ENCODE measurements at regions not wholly inside any gene's neighbourhood (a gene's known extent, or its start where the extent isn't known, plus 50 kb on each side); places are given as distances from the start of the nearest gene placed in this dataset.
A peak's percentile ranks its signal among the peaks of the same experiment; 100 is the strongest.
"Not testable (repeated sequence)": the region's sequence is repeated elsewhere in the genome, so short reads cannot be mapped to it uniquely, and the experiment has no call there.

DNA sequence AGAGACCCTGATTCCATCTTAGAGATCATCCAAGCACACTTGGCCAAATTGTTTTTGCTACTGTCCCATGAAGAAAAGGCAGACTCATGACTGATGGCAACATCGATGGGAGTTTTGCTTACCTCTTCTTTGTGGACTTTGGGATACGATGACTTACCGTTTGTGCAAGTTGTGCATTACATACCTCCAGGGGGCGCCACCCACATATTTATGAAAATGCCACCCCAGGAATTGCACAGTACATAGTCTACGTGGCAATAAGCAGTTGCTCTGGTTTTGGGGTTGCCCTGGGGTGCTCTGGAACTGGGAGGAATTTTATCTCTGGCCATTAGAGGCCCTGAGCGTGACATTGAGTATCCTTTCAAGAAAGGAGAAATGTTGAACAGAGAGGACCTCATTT, 139.0 kb upstream of the CCZ1B start:
- H4K91ac ChIP-seq (replicated peaks; ENCODE audit: insufficient read length, low read length); H3K9me3 ChIP-seq (ENCODE audit: insufficient read depth in 2 of 2, low read depth in 1 of 2, low read length in 1 of 2); POLR2A ChIA-PET (ENCODE audit: partially characterized antibody); H3K23ac ChIP-seq (ENCODE audit: insufficient read length); H2BK12ac ChIP-seq (ENCODE audit: low read depth, low read length); H4K8ac ChIP-seq (ENCODE audit: extremely low read depth, insufficient read depth, low read length); H3K9ac ChIP-seq (replicated peaks in 1 of 4; ENCODE audit: extremely low read depth in 1 of 4, low read depth in 3 of 4, low read length in 3 of 4); H3K23me2 ChIP-seq (ENCODE audit: low read depth, low read length); H3K27ac ChIP-seq (ENCODE audit: low read depth, low read length); H3K79me2 ChIP-seq (ENCODE audit: control insufficient read depth in 1 of 2, insufficient read depth in 2 of 2, low read length in 2 of 2); FAIRE-seq; H3K36me3 ChIP-seq (ENCODE audit: control insufficient read depth in 2 of 4, insufficient read depth in 4 of 4, low read length in 3 of 4); H3K4me3 ChIP-seq (ENCODE audit: extremely low read depth in 1 of 4, insufficient read depth in 2 of 4, low read depth in 3 of 4, low read length in 4 of 4); H2BK5ac ChIP-seq (ENCODE audit: low read depth, low read length); H3K18ac ChIP-seq (ENCODE audit: extremely low read depth, low read length); H2BK20ac ChIP-seq (ENCODE audit: low read length); H3K27me3 ChIP-seq (replicated peaks in 1 of 4; ENCODE audit: control insufficient read depth in 3 of 4, extremely low read depth in 1 of 4, insufficient read depth in 3 of 4, low read length in 3 of 4); H2BK120ac ChIP-seq (replicated peaks; ENCODE audit: low read depth, low read length); H2BK15ac ChIP-seq (ENCODE audit: low read length); H3K56ac ChIP-seq (replicated peaks; ENCODE audit: insufficient read length, low read depth, low read length); H3K79me1 ChIP-seq (ENCODE audit: low read depth, low read length); H3K4me1 ChIP-seq (replicated peaks in 1 of 4; ENCODE audit: control insufficient read depth in 3 of 4, insufficient read depth in 4 of 4, low read length in 3 of 4); H4K5ac ChIP-seq (ENCODE audit: insufficient read length, low read depth, low read length); H3K4me2 ChIP-seq (ENCODE audit: insufficient read depth in 1 of 2, low read depth in 2 of 2, low read length in 2 of 2); H3K14ac ChIP-seq (ENCODE audit: insufficient read length); H3K4ac ChIP-seq (replicated peaks; ENCODE audit: insufficient read length, low read depth, low read length); H2AK5ac ChIP-seq (ENCODE audit: low read depth, low read length); H2AFZ ChIP-seq (ENCODE audit: low read length); H4K20me1 ChIP-seq (replicated peaks in 1 of 2; ENCODE audit: control insufficient read depth in 1 of 2, insufficient read depth in 2 of 2, low read length in 2 of 2): not testable (repeated sequence)
- 65% methylated on average over 6 of the region's 6 CpGs; no CpG with 5 or more reads in 1 of the 2 experiments for WGBS, 2 experiments (ENCODE audit: extremely low coverage in 1 of 2, insufficient coverage in 1 of 2, insufficient read length in 1 of 2, insufficient replicate concordance in 2 of 2, low coverage in 1 of 2, low lambda C conversion rate in 2 of 2, missing lambda C conversion rate in 1 of 2)
- CTCF ChIA-PET (ENCODE audit: partially characterized antibody): interaction anchor here (0.8 to 1.0 kb wide), 4 partner anchors 76 to 167 kb away, joined by 3 to 6 read pairs (median 4); no protein-coding TSS in a partner anchor
- peak; percentile 50 to 60 for TF ChIP-seq RAD21 (IDR thresholded peaks at IDR 0.05 in 1 of 2, conservative IDR thresholded peaks at IDR 0.05 in 1 of 2; ENCODE audit: low read depth in 2 of 2, low read length in 2 of 2)
- TF ChIP-seq, protein P1, sequence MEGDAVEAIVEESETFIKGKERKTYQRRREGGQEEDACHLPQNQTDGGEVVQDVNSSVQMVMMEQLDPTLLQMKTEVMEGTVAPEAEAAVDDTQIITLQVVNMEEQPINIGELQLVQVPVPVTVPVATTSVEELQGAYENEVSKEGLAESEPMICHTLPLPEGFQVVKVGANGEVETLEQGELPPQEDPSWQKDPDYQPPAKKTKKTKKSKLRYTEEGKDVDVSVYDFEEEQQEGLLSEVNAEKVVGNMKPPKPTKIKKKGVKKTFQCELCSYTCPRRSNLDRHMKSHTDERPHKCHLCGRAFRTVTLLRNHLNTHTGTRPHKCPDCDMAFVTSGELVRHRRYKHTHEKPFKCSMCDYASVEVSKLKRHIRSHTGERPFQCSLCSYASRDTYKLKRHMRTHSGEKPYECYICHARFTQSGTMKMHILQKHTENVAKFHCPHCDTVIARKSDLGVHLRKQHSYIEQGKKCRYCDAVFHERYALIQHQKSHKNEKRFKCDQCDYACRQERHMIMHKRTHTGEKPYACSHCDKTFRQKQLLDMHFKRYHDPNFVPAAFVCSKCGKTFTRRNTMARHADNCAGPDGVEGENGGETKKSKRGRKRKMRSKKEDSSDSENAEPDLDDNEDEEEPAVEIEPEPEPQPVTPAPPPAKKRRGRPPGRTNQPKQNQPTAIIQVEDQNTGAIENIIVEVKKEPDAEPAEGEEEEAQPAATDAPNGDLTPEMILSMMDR (IDR thresholded peaks at IDR 0.05; ENCODE audit: control extremely low read depth in 1 of 3, insufficient read depth in 1 of 3, low read depth in 1 of 3, low read length in 3 of 3): peak; percentile 11 to 44 (median 28)
- peak; percentile 23 to 83 for DNase-seq (ENCODE audit: low read depth in 1 of 2, low spot score in 2 of 2)
